Esophagus squamous epithelium (tissue), 5 donors: ENCODE measurements at regions not wholly inside any gene's neighbourhood (a gene's known extent, or its start where the extent isn't known, plus 50 kb on each side); places are given as distances from the start of the nearest gene placed in this dataset.
"Not testable (repeated sequence)": the region's sequence is repeated elsewhere in the genome, so short reads cannot be mapped to it uniquely, and the experiment has no call there.

Source experiments
- DNase-seq: peaks from one replicate; lab custom pipeline; 2025; lab: John Stamatoyannopoulos, UW
- H3K27ac ChIP-seq, 4 donors: fragments of 200-600 bp; sonication (generic); one replicate each; pipeline ENCODE4 v1.5.1; 2016 to 2019; ENCODE audit warnings: mild to moderate bottlenecking in 1 of 4
- H3K27me3 ChIP-seq, 4 donors: fragments of 200-600 bp; sonication (generic); 1 replicate in 3 of 4; 2 replicates in 1 of 4; pipeline versions ENCODE4 v1.5.1 to v1.6.0; 2017 to 2021; ENCODE audit warnings: antibody characterized with exemption in 1 of 4
- H3K36me3 ChIP-seq, 3 donors: fragments of 200-600 bp; sonication (generic); one replicate each; pipeline ENCODE4 v1.5.1; 2016 to 2019
- H3K4me1 ChIP-seq, 3 donors: fragments of 200-600 bp; sonication (generic); one replicate each; pipeline ENCODE4 v1.5.1; 2017 to 2019
- H3K4me3 ChIP-seq, 4 donors: fragments of 200-600 bp; sonication (generic); 1 replicate in 3 of 4; 2 replicates in 1 of 4; pipeline ENCODE4 v1.5.1; 2016 to 2019; ENCODE audit warnings: mild to moderate bottlenecking in 2 of 4, moderate library complexity in 1 of 4
- H3K9me3 ChIP-seq, 3 donors: fragments of 200-600 bp; sonication (generic); one replicate each; pipeline ENCODE4 v1.5.1; 2016 to 2019
- CTCF ChIP-seq, 6 experiments: fragments of 450-650 bp in 4 of 6; fragments of 200-600 bp in 2 of 6; sonication (generic) in 2 of 6; IDR thresholded peaks; one replicate each; pipeline ENCODE4 v1.5.1; 2016 to 2019; ENCODE audit warnings: antibody characterized with exemption in 6 of 6, mild to moderate bottlenecking in 4 of 6, moderate library complexity in 4 of 6
- POLR2A ChIP-seq, 4 donors: fragments of 450-650 bp; IDR thresholded peaks; one replicate each; pipeline ENCODE4 v1.6.1; 2017; ENCODE audit warnings: antibody characterized with exemption in 4 of 4, mild to moderate bottlenecking in 4 of 4, moderate library complexity in 3 of 4
- WGBS, 2 donors: methylation state at CpG; one replicate each; pipeline ENCODE4 v1.1.5; 2018; 5-methylcytosine and 5-hydroxymethylcytosine counted together
- intact Hi-C: fragments of 100-400 bp; cut with DNase I; formaldehyde crosslinking; loops from one replicate; pipeline ENCODE4 v1.15.0; 2022
- donor health status: DM: yes; HTN: yes; CAD: no.

- Histone ChIP-seq H3K4me3 (no peak overlapping the region), H3K4me1 (no peaks in the 10 kb centered on the region), H3K27ac (no peak overlapping the region), H3K36me3 (no peaks in the 10 kb centered on the region), H3K9me3 (no peaks in the 10 kb centered on the region), H3K27me3 (no peaks in the 10 kb centered on the region)
- no peak for DNase-seq
- intact Hi-C loops, result no loop called here
- TF ChIP-seq CTCF (IDR thresholded peaks at IDR 0.05), result no peak
- no peak for TF ChIP-seq POLR2A (IDR thresholded peaks at IDR 0.05)
These were observed 402.6 kb downstream of the BCKDHB start for GRCh38 chr6:80508885-80509630.

GRCh38 chr6:80504882-80505281 is 398.4 kb downstream of the BCKDHB start:
- 70 to 72% methylated on average over 3 of the region's 3 CpGs for WGBS, 2 donors
- intact Hi-C loops, result no loop called here
- Histone ChIP-seq H3K27me3 (no peaks in the 10 kb centered on the region), H3K36me3 (no peaks in the 10 kb centered on the region), H3K4me3 (no peak overlapping the region), H3K27ac (no peak overlapping the region), H3K4me1 (no peaks in the 10 kb centered on the region), H3K9me3 (no peaks in the 10 kb centered on the region)
- TF ChIP-seq POLR2A (IDR thresholded peaks at IDR 0.05) (no peak), CTCF (IDR thresholded peaks at IDR 0.05) (no peak)
- no peak for DNase-seq

- intact Hi-C loops, result no loop called here
- Histone ChIP-seq H3K36me3 (no peaks in the 10 kb centered on the region), H3K27me3 (no peaks in the 10 kb centered on the region), H3K4me3 (no peak overlapping the region), H3K27ac (no peak overlapping the region), H3K9me3 (no peaks in the 10 kb centered on the region), H3K4me1 (no peaks in the 10 kb centered on the region)
- 78 to 83% methylated on average over 2 of the region's 2 CpGs for WGBS, 2 donors
- TF ChIP-seq CTCF (IDR thresholded peaks at IDR 0.05) (no peak), POLR2A (IDR thresholded peaks at IDR 0.05) (no peak)
- no peak for DNase-seq
These were observed 397.2 kb downstream of the BCKDHB start for GRCh38 chr6:80503660-80504059.

DNA sequence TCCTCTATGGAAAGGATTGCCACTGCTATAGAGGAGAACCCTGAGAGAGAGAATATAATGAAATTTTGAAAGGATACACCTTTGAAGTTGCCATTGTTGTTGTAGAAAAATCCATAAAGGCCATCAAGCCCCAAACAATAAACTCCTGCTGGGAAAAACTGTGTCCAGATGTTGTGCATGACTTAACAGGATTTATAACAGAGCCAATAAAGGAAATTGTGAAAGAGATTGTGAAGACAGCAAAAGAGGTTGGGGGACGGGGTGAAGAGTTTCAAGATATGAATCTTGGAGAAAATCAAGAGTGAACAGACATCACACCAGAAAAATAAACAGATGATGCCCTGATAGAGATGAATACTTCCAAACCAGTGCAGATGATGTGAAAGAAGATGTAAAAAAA is 396.4 kb downstream of the BCKDHB start:
- Histone ChIP-seq H3K4me1 (no peaks in the 10 kb centered on the region), H3K27me3 (no peaks in the 10 kb centered on the region), H3K36me3 (no peaks in the 10 kb centered on the region), H3K4me3 (no peak overlapping the region), H3K27ac (no peak overlapping the region), H3K9me3 (no peaks in the 10 kb centered on the region)
- TF ChIP-seq CTCF (IDR thresholded peaks at IDR 0.05) (no peak), POLR2A (IDR thresholded peaks at IDR 0.05) (no peak)
- intact Hi-C loops, result no loop called here
- DNase-seq, result no peak
- WGBS, 2 donors, result 63 to 84% methylated on average over 1 of the region's 1 CpG

DNA sequence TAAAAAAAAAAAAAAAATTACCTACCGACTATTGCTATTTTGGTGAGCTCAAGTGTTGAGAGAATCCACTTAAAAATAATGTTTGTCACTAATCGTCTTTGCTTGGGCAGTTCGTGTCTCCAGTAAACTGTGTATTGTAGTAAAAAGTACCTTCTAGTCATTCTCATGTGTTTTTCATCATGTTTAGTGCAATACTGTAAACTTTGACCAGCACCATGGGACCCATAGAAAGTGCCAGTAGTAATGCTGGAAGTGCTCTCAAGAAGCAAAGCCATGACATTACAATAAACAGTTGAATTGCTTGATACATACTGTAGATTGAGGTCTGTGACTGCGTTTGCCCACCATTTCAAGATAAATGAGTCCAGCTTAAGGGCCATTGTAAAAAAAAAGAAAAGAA is 395.2 kb downstream of the BCKDHB start:
- H3K27me3 ChIP-seq, result no peaks in the 10 kb centered on the region
- intact Hi-C loops, result no loop called here
- H3K27ac ChIP-seq, result no peak overlapping the region
- DNase-seq, result no peak
- TF ChIP-seq POLR2A (IDR thresholded peaks at IDR 0.05), result no peak
- no peak for TF ChIP-seq CTCF (IDR thresholded peaks at IDR 0.05)
- no peaks in the 10 kb centered on the region for H3K36me3 ChIP-seq
- H3K4me3 ChIP-seq, result no peak overlapping the region
- WGBS, 2 donors, result 76 to 81% methylated on average over 4 of the region's 4 CpGs
- H3K4me1 ChIP-seq, result no peaks in the 10 kb centered on the region
- H3K9me3 ChIP-seq, result no peaks in the 10 kb centered on the region

GRCh38 chr6:80497696-80498486 is 391.4 kb downstream of the BCKDHB start:
- H3K4me3 ChIP-seq, H3K9me3 ChIP-seq, intact Hi-C loops, H3K4me1 ChIP-seq, DNase-seq, H3K27ac ChIP-seq, H3K36me3 ChIP-seq, H3K27me3 ChIP-seq: not testable (repeated sequence)
- 80 to 87% methylated on average over 10 to 11 of the region's 18 CpGs for WGBS, 2 donors
